WI38 (cell line): ENCODE measurements at regions not wholly inside any gene's neighbourhood (a gene's known extent, or its start where the extent isn't known, plus 50 kb on each side); places are given as distances from the start of the nearest gene placed in this dataset.
"Not testable (repeated sequence)": the region's sequence is repeated elsewhere in the genome, so short reads cannot be mapped to it uniquely, and the experiment has no call there.

Experiments
- H3K4me3 ChIP-seq: 2 replicates; pipeline ENCODE4 v1.5.1; 2011; ENCODE audit warnings: low read depth, mild to moderate bottlenecking, control low read depth, low read length
- CTCF ChIP-seq: IDR thresholded peaks from 2 replicates; pipeline ENCODE4 v1.5.1; 2012; ENCODE audit warnings: low read depth, mild to moderate bottlenecking, control low read depth, low read length

- H3K4me3 ChIP-seq = no peak overlapping the region
Observed at GRCh38 chr5:25286319-25286718, 641.5 kb upstream of the CDH10 start.

GRCh38 chr5:25285136-25285535, 640.4 kb upstream of the CDH10 start:
- TF ChIP-seq CTCF = no peak
- no peak overlapping the region for H3K4me3 ChIP-seq

More at GRCh38 chr5:25286319-25286718, 641.5 kb upstream of the CDH10 start:
- no peak for TF ChIP-seq CTCF

GRCh38 chr5:25263507-25263906, 618.7 kb upstream of the CDH10 start:
- not testable (repeated sequence) for H3K4me3 ChIP-seq

GRCh38 chr5:25262221-25262620, 617.4 kb upstream of the CDH10 start:
- TF ChIP-seq CTCF = no peak
- H3K4me3 ChIP-seq = no peak overlapping the region

GRCh38 chr5:25255128-25255527, 610.4 kb upstream of the CDH10 start:
- no peak for TF ChIP-seq CTCF
- H3K4me3 ChIP-seq = no peak overlapping the region

GRCh38 chr5:25241981-25242380, 597.2 kb upstream of the CDH10 start:
- no peak overlapping the region for H3K4me3 ChIP-seq
- TF ChIP-seq CTCF = no peak

- H3K4me3 ChIP-seq = not testable (repeated sequence)
Observed at GRCh38 chr5:25238720-25239119, 593.9 kb upstream of the CDH10 start.

- H3K4me3 ChIP-seq = no peak overlapping the region
- no peak for TF ChIP-seq CTCF
Observed at GRCh38 chr5:25224316-25224982, 579.7 kb upstream of the CDH10 start.

- not testable (repeated sequence) for H3K4me3 ChIP-seq
Observed at GRCh38 chr5:25199902-25200301, 555.1 kb upstream of the CDH10 start.
